COLO829 (cell line): ENCODE measurements at regions not wholly inside any gene's neighbourhood (a gene's known extent, or its start where the extent isn't known, plus 50 kb on each side); places are given as distances from the start of the nearest gene placed in this dataset.

Experiments
- DNase-seq: peaks from one replicate; pipeline ENCODE4 v3.0.0; 2012; ENCODE audit warnings: low spot score

- no peak for DNase-seq
Measured at GRCh38 chr4:12861422-12861821, 622.7 kb downstream of the RAB28 start.

GRCh38 chr4:12852338-12853307 lies 631.5 kb downstream of the RAB28 start:
- peak; percentile 53 for DNase-seq

GRCh38 chr4:12846368-12846767 lies 637.8 kb downstream of the RAB28 start:
- no peak for DNase-seq

GRCh38 chr4:12844141-12844540 lies 640.0 kb downstream of the RAB28 start:
- DNase-seq, result no peak

DNA sequence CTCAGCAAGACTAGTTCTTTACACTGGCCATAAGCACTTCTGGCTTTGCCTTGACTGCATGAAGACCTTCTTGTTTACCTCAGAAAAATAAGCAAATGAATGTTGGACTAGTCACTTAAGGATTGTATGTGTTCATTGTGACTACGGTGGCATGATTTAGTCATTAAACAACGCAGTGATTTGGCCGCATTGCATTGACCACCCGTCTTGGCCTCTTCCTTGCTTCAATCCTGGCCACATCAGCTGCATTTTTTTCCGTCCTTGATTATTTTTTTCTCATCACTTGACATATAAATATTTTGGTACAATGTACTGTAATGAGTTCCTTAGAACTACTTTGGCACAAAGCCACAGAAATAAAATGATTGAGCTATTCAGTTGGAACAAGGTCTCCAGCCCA lies 656.2 kb downstream of the RAB28 start:
- no peak for DNase-seq

DNA sequence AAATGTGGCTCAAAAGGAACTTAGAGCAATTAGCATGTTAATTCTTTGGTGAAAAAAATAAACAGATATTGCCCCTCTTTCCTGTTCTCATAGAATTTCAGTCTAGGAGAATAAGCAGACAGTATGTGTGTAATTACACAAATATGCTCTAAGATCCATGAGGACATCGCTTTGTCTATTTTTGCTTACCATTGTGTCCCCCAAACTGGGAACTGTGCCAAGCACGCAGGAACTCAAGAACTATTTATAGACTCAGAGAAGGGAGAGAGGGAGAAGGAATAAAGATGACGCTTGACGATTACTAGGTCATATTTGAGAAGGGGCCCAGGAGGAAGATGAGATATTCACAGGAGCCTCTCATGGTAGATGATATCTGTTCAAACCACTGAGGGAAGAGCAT lies 692.6 kb downstream of the RAB28 start:
- DNase-seq, result peak; percentile 6

GRCh38 chr4:12787261-12787660 lies 696.9 kb downstream of the RAB28 start:
- no peak for DNase-seq

DNA sequence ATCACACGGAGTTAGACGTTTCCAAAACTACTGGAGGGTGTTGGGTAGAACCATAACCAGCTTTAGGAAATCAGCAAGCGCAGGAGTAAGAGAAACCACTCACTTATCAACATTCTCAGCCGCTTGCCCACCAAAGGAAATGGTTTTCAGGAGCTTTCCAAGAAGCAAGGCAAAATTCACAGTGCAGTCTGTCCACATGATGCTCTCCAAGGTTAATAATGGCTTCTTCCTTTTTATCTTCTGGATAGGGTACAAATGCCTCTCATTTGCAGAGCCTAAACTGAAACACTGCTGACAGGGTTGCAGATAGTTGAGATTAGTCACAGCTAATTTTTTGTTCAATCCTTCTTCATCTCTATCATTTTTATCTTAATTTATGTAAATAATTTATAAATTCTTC lies 705.4 kb downstream of the RAB28 start:
- no peak for DNase-seq

DNA sequence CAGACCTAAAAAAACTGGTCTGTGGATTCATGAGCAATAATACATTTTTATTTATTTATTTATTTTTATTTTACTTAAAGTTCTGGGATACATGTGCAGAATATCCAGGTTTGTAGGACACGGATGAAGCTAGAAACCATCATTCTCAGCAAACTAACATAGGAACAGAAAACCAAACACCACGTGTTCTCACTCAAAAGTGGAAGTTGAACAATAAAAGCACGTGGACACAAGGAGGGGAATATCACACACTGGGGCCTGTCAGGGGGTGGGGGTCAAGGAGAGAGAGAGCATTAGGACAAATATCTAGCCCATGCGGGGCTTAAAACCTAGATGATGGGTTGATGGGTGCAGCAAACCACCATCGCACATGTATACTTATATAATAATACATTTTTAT lies 705.9 kb downstream of the RAB28 start:
- no peak for DNase-seq

DNA sequence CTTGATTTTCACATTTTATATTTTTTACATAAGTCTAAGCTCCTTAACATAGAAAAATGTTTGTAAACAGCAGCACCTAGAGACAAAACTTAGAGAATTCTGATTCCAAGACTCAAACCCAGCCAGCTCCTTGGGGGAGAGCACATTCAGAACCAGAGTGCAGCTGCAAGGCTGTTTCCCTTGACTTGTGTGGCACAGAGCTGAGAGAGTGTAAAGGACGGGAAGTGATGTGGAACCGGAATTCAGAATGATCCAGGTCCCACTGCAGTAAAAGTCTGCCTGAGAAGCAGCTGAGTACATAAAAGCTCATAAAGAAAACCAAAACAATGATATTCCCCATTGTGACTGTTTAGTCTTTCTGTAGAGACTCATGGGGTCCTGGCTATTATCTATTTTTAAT lies 713.8 kb downstream of the RAB28 start:
- DNase-seq, result no peak

- DNase-seq, result no peak
Measured at GRCh38 chr4:12761694-12762093, 722.4 kb downstream of the RAB28 start.

DNA sequence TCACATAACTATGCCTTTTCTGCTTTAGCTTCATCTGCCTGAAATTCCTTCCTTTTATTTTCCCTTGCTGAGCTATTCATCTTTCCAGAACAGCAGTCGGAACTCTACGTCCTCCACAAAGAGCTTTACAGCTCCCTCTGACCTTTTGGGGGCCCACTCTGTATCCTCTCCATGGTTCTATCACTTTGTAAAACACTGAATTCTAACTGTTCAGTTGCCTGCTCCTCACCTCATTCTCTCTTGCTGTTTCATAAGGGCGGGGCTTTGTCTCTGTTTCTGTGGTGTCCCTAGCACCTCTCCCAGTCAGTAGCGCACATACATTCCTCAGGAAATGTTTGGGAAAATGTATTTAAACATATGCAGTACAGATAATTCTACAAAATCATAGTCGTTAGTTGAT lies 737.0 kb downstream of the RAB28 start:
- no peak for DNase-seq

DNA sequence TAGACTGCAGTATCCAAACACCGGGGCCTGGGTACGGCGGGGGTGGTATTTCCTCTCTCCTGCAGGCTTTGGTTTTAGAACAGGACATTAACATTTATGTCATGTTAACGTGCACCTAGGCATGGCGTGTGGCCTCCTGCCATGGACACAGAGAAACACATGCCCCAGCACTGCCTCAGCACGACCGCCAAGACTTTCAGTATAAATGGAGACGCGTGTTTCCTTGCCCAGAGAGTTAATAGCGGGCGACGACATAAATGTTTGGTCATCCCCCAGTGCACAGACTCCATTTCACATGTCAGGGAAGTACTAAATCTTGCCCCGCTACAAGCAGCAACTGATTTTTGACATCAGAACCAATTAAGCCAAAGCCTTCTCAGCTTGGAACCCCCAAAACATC lies 737.9 kb downstream of the RAB28 start:
- DNase-seq, result no peak

GRCh38 chr4:12734586-12734985 lies 749.6 kb downstream of the RAB28 start:
- DNase-seq, result no peak

GRCh38 chr4:12729384-12729783 lies 754.8 kb downstream of the RAB28 start:
- DNase-seq, result peak; percentile 9

- peak; percentile 12 for DNase-seq
Measured at GRCh38 chr4:12724510-12724909, 759.6 kb downstream of the RAB28 start.

GRCh38 chr4:12723849-12724447 lies 760.2 kb downstream of the RAB28 start:
- DNase-seq, result no peak

GRCh38 chr4:12716896-12717295 lies 767.2 kb downstream of the RAB28 start:
- no peak for DNase-seq

- DNase-seq, result no peak
Measured at GRCh38 chr4:12712648-12713339, 771.3 kb downstream of the RAB28 start.

DNA sequence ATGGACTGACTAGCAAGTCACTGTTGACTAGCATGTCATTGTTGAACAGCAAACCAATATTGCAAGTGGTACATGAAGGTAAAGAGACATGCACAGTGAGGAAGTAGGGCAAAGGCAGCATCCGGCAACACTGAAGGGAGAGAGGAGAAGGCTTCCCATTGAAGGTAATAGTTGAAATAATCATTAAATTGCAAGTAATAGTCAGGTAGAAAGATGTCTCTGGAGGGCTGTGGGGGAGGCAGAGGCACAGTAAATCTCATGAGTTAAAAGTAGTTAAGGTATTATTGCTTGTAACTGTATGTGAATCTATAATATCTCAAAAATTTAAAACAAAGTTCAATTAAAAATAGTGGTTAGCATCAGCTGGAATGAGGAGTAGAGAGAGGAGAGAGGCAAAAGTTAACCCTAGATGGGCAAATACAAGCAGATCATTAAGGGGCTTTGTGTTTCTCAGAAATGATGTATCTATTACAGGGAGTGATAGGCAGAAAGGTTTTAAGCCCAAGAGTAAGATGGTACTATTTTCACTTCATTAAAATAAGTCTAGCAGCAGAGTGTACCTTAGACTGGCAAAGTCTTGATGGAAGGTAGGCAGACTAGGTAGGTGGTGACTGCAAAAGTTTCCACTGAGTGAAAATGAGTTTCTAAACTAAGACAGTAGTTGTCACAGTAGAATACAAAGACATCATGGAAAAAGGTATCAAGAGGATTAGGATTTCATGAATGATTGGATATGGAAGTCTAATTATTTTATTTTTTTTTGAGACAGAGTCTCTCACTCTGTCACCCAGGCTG lies 776.6 kb downstream of the RAB28 start:
- no peak for DNase-seq

DNA sequence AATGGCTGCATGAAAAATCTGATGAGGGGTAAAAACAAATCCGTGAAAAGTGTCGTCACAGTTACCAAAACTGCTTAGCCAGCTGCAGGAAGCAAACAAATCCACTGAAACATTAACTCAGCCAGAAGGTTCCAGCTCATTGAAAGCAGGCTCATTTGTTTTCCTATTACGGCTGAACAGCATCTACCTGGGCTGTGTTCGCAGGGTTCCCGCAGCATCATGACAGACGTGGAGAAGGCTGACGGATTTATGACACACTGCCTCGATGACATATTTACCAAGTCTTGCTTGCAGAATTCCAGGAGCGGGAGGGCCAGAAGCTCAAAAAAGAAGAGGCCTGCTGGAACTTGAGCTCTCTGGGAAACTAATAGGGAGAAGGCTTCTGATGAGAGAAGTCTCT lies 781.1 kb downstream of the RAB28 start:
- DNase-seq, result no peak

GRCh38 chr4:12701384-12701783 lies 782.8 kb downstream of the RAB28 start:
- no peak for DNase-seq
